Ovary (tissue), 7 donors: ENCODE measurements at regions not wholly inside any gene's neighbourhood (a gene's known extent, or its start where the extent isn't known, plus 50 kb on each side); places are given as distances from the start of the nearest gene placed in this dataset.

ENCODE experiments used
- DNase-seq, 5 donors: peaks; one replicate each; pipeline ENCODE4 v3.0.0-alpha.2; 2019 to 2020
- H3K27ac ChIP-seq, 2 donors: fragments of 200-600 bp; one replicate each; pipeline versions ENCODE4 v1.5.1 to v1.8.0; 2019 to 2022
- H3K27me3 ChIP-seq: fragments of 200-600 bp; one replicate; pipeline ENCODE4 v1.8.0; 2022
- H3K36me3 ChIP-seq: fragments of 200-600 bp; sonication (generic); one replicate; pipeline ENCODE4 v1.5.1; 2019
- H3K4me1 ChIP-seq: one replicate; pipeline ENCODE4 v1.8.1; 2013; ENCODE audit warnings: mild to moderate bottlenecking, moderate library complexity; ENCODE audit not compliant: insufficient read depth
- H3K4me3 ChIP-seq: fragments of 200-600 bp; sonication (generic); one replicate; pipeline ENCODE4 v1.5.1; 2017
- H3K9me3 ChIP-seq, 2 donors: fragments of 200-600 bp in 1 of 2; sonication (generic) in 1 of 2; one replicate each; pipeline versions ENCODE4 v1.5.1 to v1.8.1; 2013 to 2019; ENCODE audit warnings: mild to moderate bottlenecking in 1 of 2, moderate library complexity in 1 of 2
- CTCF ChIP-seq, 3 donors: fragments of 450-650 bp in 2 of 3; fragments of 200-600 bp in 1 of 3; IDR thresholded peaks; one replicate each; pipeline versions ENCODE4 v1.5.1 to v1.8.0; 2016 to 2022; ENCODE audit warnings: antibody characterized with exemption in 3 of 3, mild to moderate bottlenecking in 1 of 3
- EP300 ChIP-seq: sonication (generic); formaldehyde crosslinking; IDR thresholded peaks from one replicate; pipeline ENCODE4 v1.6.1; 2017; ENCODE audit warnings: antibody characterized with exemption
- POLR2A ChIP-seq: fragments of 450-650 bp; IDR thresholded peaks from one replicate; pipeline ENCODE4 v1.6.1; 2017; ENCODE audit warnings: antibody characterized with exemption, mild to moderate bottlenecking, moderate library complexity
- WGBS, 3 donors: extraction: QIAGEN DNeasy Blood & Tissue Kit in 1 of 3; methylation state at CpG; one replicate each; pipeline versions ENCODE4 v1.1.5 to v1.1.7; 2013 to 2017; 5-methylcytosine and 5-hydroxymethylcytosine counted together
- intact Hi-C, 4 donors: fragments of 100-400 bp; cut with DNase I; formaldehyde crosslinking; loops; one replicate each; pipeline versions ENCODE4 v1.11.0 to v1.15.1; 2022 to 2023
- donor health status: DM: no; HTN: no; CAD: no; lungs with moderate emphysema.
- donor health status: DM: no; HTN: no; CAD: no.
- donor health status: Bipolar disorder and iron deficiency.
- donor health status: DM: no; HTN: no; CAD: no.
- donor health status: DM: yes; HTN: yes; CAD: no.

GRCh38 chr2:458425-458815, 170.5 kb upstream of the ALKAL2 start:
- H3K9me3 ChIP-seq = no peaks in the 10 kb centered on the region
- H3K27ac ChIP-seq = no peak overlapping the region
- DNase-seq = no peak
- H3K27me3 ChIP-seq = no peaks in the 10 kb centered on the region
- TF ChIP-seq CTCF (IDR thresholded peaks at IDR 0.05) (no peak), POLR2A (no peak), EP300 (no peak)
- no peaks in the 10 kb centered on the region for H3K4me1 ChIP-seq
- intact Hi-C loops = no loop called here
- no peak overlapping the region for H3K4me3 ChIP-seq
- 40 to 62% (median 45%) methylated on average over 3 of the region's 3 CpGs for WGBS, 3 donors
- no peaks in the 10 kb centered on the region for H3K36me3 ChIP-seq

- Histone ChIP-seq H3K9me3 (no peaks in the 10 kb centered on the region), H3K27ac (no peak overlapping the region), H3K27me3 (no peaks in the 10 kb centered on the region), H3K4me3 (no peak overlapping the region), H3K4me1 (no peaks in the 10 kb centered on the region), H3K36me3 (no peaks in the 10 kb centered on the region)
- TF ChIP-seq EP300 (no peak), CTCF (IDR thresholded peaks at IDR 0.05) (no peak), POLR2A (no peak)
- 65 to 73% (median 66%) methylated on average over 8 of the region's 8 CpGs for WGBS, 3 donors
- DNase-seq = no peak
- intact Hi-C loops = no loop called here
Measured at GRCh38 chr2:457792-458424, 170.0 kb upstream of the ALKAL2 start.

GRCh38 chr2:457262-457661, 169.4 kb upstream of the ALKAL2 start:
- H3K4me3 ChIP-seq = no peak overlapping the region
- H3K36me3 ChIP-seq = no peaks in the 10 kb centered on the region
- H3K27me3 ChIP-seq = no peaks in the 10 kb centered on the region
- WGBS, 3 donors = 52 to 75% (median 70%) methylated on average over 1 of the region's 1 CpG
- H3K27ac ChIP-seq = no peak overlapping the region
- TF ChIP-seq EP300 (no peak), POLR2A (no peak), CTCF (IDR thresholded peaks at IDR 0.05) (no peak)
- H3K9me3 ChIP-seq = no peaks in the 10 kb centered on the region
- DNase-seq = no peak
- intact Hi-C loops = no loop called here
- H3K4me1 ChIP-seq = no peaks in the 10 kb centered on the region

GRCh38 chr2:455913-456312, 168.0 kb upstream of the ALKAL2 start:
- intact Hi-C loops = no loop called here
- Histone ChIP-seq H3K4me1 (no peaks in the 10 kb centered on the region), H3K27ac (no peak overlapping the region), H3K9me3 (no peaks in the 10 kb centered on the region), H3K4me3 (no peak overlapping the region), H3K36me3 (no peaks in the 10 kb centered on the region), H3K27me3 (no peaks in the 10 kb centered on the region)
- WGBS, 3 donors = 76 to 82% (median 79%) methylated on average over 2 of the region's 2 CpGs
- DNase-seq = no peak
- TF ChIP-seq EP300 = no peak
- no peak for TF ChIP-seq POLR2A
- TF ChIP-seq CTCF (IDR thresholded peaks at IDR 0.05) = no peak
